ENCODE measurements at regions not wholly inside any gene's neighbourhood (a gene's known extent, or its start where the extent isn't known, plus 50 kb on each side); places are given as distances from the start of the nearest gene placed in this dataset.

DNA sequence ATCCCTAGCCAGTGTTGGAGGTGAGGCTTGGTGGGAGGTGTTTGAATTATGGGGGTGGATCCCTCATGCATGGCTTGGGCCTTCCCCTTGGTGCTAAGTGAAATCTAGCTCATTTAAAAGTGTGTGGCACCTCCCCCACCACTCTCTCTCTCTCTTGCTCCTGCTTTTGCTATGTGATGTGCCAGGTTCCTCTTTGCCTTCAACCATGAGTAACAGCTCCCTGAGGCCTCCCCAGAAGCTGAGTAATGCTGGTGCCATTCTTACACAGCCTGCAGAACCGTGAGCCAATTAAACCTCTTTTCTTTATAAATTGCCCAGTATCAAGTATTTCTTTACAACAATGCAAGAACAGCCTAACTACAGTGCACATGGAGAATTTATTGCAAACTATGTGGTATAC is 188.8 kb upstream of the POT1 start:
- Histone ChIP-seq H3K9me3 (no peaks in the 10 kb centered on the region), H3K4me3 (no peak overlapping the region), H3K4me1 (no peaks in the 10 kb centered on the region), H3K4me2 (no peak overlapping the region), H3K27ac (no peak overlapping the region)
- no peak for TF ChIP-seq NFE2L2 (conservative IDR thresholded peaks at IDR 0.05; ENCODE audit: low read length)
- TF ChIP-seq, protein P1, sequence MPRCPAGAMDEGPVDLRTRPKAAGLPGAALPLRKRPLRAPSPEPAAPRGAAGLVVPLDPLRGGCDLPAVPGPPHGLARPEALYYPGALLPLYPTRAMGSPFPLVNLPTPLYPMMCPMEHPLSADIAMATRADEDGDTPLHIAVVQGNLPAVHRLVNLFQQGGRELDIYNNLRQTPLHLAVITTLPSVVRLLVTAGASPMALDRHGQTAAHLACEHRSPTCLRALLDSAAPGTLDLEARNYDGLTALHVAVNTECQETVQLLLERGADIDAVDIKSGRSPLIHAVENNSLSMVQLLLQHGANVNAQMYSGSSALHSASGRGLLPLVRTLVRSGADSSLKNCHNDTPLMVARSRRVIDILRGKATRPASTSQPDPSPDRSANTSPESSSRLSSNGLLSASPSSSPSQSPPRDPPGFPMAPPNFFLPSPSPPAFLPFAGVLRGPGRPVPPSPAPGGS (IDR thresholded peaks at IDR 0.05) = no peak
- TF ChIP-seq, protein P2, sequence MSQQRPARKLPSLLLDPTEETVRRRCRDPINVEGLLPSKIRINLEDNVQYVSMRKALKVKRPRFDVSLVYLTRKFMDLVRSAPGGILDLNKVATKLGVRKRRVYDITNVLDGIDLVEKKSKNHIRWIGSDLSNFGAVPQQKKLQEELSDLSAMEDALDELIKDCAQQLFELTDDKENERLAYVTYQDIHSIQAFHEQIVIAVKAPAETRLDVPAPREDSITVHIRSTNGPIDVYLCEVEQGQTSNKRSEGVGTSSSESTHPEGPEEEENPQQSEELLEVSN (IDR thresholded peaks at IDR 0.05; ENCODE audit: borderline replicate concordance, low read depth) = no peak
- no peak for TF ChIP-seq JUNB (IDR thresholded peaks at IDR 0.05)
- TF ChIP-seq, protein P3, sequence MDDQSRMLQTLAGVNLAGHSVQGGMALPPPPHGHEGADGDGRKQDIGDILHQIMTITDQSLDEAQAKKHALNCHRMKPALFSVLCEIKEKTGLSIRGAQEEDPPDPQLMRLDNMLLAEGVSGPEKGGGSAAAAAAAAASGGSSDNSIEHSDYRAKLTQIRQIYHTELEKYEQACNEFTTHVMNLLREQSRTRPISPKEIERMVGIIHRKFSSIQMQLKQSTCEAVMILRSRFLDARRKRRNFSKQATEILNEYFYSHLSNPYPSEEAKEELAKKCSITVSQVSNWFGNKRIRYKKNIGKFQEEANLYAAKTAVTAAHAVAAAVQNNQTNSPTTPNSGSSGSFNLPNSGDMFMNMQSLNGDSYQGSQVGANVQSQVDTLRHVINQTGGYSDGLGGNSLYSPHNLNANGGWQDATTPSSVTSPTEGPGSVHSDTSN (IDR thresholded peaks at IDR 0.05) = no peak
- TF ChIP-seq TFCP2L1 (CRISPR knock-in tag; IDR thresholded peaks at IDR 0.05) = no peak
- TF ChIP-seq, protein P4, sequence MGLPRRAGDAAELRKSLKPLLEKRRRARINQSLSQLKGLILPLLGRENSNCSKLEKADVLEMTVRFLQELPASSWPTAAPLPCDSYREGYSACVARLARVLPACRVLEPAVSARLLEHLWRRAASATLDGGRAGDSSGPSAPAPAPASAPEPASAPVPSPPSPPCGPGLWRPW (IDR thresholded peaks at IDR 0.05) = no peak
- TF ChIP-seq CHD4 (IDR thresholded peaks at IDR 0.05; ENCODE audit: borderline replicate concordance) = no peak
- no peak for TF ChIP-seq HOXA7 (CRISPR knock-in tag; IDR thresholded peaks at IDR 0.05)
- TF ChIP-seq, protein P5, sequence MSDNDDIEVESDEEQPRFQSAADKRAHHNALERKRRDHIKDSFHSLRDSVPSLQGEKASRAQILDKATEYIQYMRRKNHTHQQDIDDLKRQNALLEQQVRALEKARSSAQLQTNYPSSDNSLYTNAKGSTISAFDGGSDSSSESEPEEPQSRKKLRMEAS (IDR thresholded peaks at IDR 0.05) = no peak
- TF ChIP-seq RNF2 (IDR thresholded peaks at IDR 0.05; ENCODE audit: borderline replicate concordance, low read depth) = no peak
- no peak for TF ChIP-seq SREBF2 (IDR thresholded peaks at IDR 0.05)
- TF ChIP-seq, protein P6, sequence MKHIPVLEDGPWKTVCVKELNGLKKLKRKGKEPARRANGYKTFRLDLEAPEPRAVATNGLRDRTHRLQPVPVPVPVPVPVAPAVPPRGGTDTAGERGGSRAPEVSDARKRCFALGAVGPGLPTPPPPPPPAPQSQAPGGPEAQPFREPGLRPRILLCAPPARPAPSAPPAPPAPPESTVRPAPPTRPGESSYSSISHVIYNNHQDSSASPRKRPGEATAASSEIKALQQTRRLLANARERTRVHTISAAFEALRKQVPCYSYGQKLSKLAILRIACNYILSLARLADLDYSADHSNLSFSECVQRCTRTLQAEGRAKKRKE (CRISPR knock-in tag; IDR thresholded peaks at IDR 0.05; ENCODE audit: low read depth) = no peak
- no peak for TF ChIP-seq ESRRA (IDR thresholded peaks at IDR 0.05; ENCODE audit: borderline replicate concordance, low read length)
- TF ChIP-seq RCOR1 (IDR thresholded peaks at IDR 0.05; ENCODE audit: low read depth, low read length) = no peak
- no peak for TF ChIP-seq KDM1A (IDR thresholded peaks at IDR 0.05; ENCODE audit: low read depth)
- no peak for TF ChIP-seq ZFP36 (IDR thresholded peaks at IDR 0.05; ENCODE audit: borderline replicate concordance, partially characterized antibody)
- DNase-seq (ENCODE audit: low read depth in 1 of 2, low spot score in 1 of 2) (no peak), FAIRE-seq (no peak), ATAC-seq (no peak)
- ChIA-PET CTCF (no interaction called here), POLR2A (no interaction called here)
- WGBS (ENCODE audit: missing lambda C conversion rate) = 5% methylated on average over 1 of the region's 1 CpG

DNA sequence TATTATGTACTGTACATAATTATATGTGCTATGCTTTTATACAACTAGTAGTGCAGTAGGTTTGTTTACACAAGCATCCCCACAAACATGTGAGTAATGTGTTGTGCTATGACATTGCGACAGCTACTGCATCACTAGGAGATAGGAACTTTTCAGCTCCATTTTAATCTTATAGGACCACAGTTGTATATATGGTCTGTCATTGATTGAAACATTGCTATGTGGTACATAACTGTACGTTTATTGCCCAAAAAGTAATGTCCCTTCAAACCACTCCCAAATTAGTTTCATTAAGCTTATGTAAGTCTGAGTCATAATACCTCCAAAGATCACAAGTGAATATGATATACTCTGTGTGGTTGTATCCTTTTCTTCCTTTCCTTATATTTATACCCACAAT is 183.2 kb upstream of the POT1 start:
- FAIRE-seq (no peak), DNase-seq (ENCODE audit: low read depth in 1 of 2, low spot score in 1 of 2) (no peak), ATAC-seq (no peak)
- TF ChIP-seq KDM5A (IDR thresholded peaks at IDR 0.05) (no peak), CHD2 (IDR thresholded peaks at IDR 0.05; ENCODE audit: low read length, partially characterized antibody) (no peak), SMC3 (IDR thresholded peaks at IDR 0.05) (no peak), POLR2A (IDR thresholded peaks at IDR 0.05; ENCODE audit: low read length) (no peak), MAZ (IDR thresholded peaks at IDR 0.05; ENCODE audit: borderline replicate concordance, low read depth, low read length) (no peak), SREBF2 (IDR thresholded peaks at IDR 0.05) (no peak), FOSL2 (IDR thresholded peaks at IDR 0.05) (no peak), FOSL2 (CRISPR knock-in tag; IDR thresholded peaks at IDR 0.05) (no peak)
- TF ChIP-seq, protein P5 (IDR thresholded peaks at IDR 0.05) = no peak
- TF ChIP-seq, protein P1 (IDR thresholded peaks at IDR 0.05) = no peak
- TF ChIP-seq, protein P7, sequence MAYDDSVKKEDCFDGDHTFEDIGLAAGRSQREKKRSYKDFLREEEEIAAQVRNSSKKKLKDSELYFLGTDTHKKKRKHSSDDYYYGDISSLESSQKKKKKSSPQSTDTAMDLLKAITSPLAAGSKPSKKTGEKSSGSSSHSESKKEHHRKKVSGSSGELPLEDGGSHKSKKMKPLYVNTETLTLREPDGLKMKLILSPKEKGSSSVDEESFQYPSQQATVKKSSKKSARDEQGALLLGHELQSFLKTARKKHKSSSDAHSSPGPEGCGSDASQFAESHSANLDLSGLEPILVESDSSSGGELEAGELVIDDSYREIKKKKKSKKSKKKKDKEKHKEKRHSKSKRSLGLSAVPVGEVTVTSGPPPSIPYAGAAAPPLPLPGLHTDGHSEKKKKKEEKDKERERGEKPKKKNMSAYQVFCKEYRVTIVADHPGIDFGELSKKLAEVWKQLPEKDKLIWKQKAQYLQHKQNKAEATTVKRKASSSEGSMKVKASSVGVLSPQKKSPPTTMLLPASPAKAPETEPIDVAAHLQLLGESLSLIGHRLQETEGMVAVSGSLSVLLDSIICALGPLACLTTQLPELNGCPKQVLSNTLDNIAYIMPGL (CRISPR knock-in tag; IDR thresholded peaks at IDR 0.05; ENCODE audit: borderline replicate concordance) = no peak
- CTCF ChIA-PET = interaction anchor here (0.5 to 0.6 kb wide), 2 partner anchors 12 to 1292 kb away, joined by 3 to 4 read pairs; no protein-coding TSS in a partner anchor
- Histone ChIP-seq H3K27ac (no peak overlapping the region), H3K9me3 (no peaks in the 10 kb centered on the region), H3K4me2 (no peak overlapping the region), H3K4me3 (no peak overlapping the region), H3K4me1 (no peaks in the 10 kb centered on the region)
- POLR2A ChIA-PET = no interaction called here
- WGBS (ENCODE audit: missing lambda C conversion rate) = 10% methylated on average over 2 of the region's 2 CpGs
